Omental fat pad (tissue), 3 donors: ENCODE measurements at regions not wholly inside any gene's neighbourhood (a gene's known extent, or its start where the extent isn't known, plus 50 kb on each side); places are given as distances from the start of the nearest gene placed in this dataset.

Source experiments
- ATAC-seq: fragments of 150-250 bp; one replicate; pipeline ENCODE4 v1.9.1; 2016; ENCODE audit warnings: mild to moderate bottlenecking, moderate library complexity; ENCODE audit not compliant: low FRiP score
- DNase-seq: peaks from one replicate; pipeline ENCODE4 v3.0.0-alpha.2; 2019; ENCODE audit warnings: low spot score
- CTCF ChIP-seq, 3 donors: fragments of 450-650 bp; IDR thresholded peaks; one replicate each; pipeline ENCODE4 v1.5.1; 2016 to 2017; ENCODE audit warnings: antibody characterized with exemption in 3 of 3, mild to moderate bottlenecking in 3 of 3, moderate library complexity in 2 of 3

GRCh38 chr12:65534238-65534841 lies 255.9 kb downstream of the MSRB3 start:
- no peak for TF ChIP-seq CTCF (IDR thresholded peaks at IDR 0.05)
- DNase-seq (no peak), ATAC-seq (no peak)

GRCh38 chr12:65535946-65536345 lies 257.5 kb downstream of the MSRB3 start:
- DNase-seq (no peak), ATAC-seq (no peak)
- no peak for TF ChIP-seq CTCF (IDR thresholded peaks at IDR 0.05)

- DNase-seq (no peak), ATAC-seq (no peak)
- TF ChIP-seq CTCF (IDR thresholded peaks at IDR 0.05): no peak
These were observed 257.9 kb downstream of the MSRB3 start for GRCh38 chr12:65536351-65536750.

GRCh38 chr12:65536876-65537681 lies 258.6 kb downstream of the MSRB3 start:
- TF ChIP-seq CTCF (IDR thresholded peaks at IDR 0.05): no peak
- peak; percentile 81 for ATAC-seq
- DNase-seq: no peak

GRCh38 chr12:65537978-65538377 lies 259.5 kb downstream of the MSRB3 start:
- ATAC-seq: no peak
- TF ChIP-seq CTCF (IDR thresholded peaks at IDR 0.05): no peak
- DNase-seq: no peak

GRCh38 chr12:65539023-65539422 lies 260.5 kb downstream of the MSRB3 start:
- ATAC-seq (no peak), DNase-seq (no peak)
- no peak for TF ChIP-seq CTCF (IDR thresholded peaks at IDR 0.05)

- no peak for TF ChIP-seq CTCF (IDR thresholded peaks at IDR 0.05)
- DNase-seq (no peak), ATAC-seq (no peak)
These were observed 261.7 kb downstream of the MSRB3 start for GRCh38 chr12:65540140-65540539.
